Stimulated activated CD4-positive, alpha-beta T cell treated with anti-CD3 and anti-CD28 coated beads, Interleukin-4, amount 100 ng/mL, for 4 hours (primary cell): ENCODE measurements at regions not wholly inside any gene's neighbourhood (a gene's known extent, or its start where the extent isn't known, plus 50 kb on each side); places are given as distances from the start of the nearest gene placed in this dataset.
"Not testable (repeated sequence)": the region's sequence is repeated elsewhere in the genome, so short reads cannot be mapped to it uniquely, and the experiment has no call there.

Experiments
- DNase-seq, 2 experiments: peaks; one replicate each; pipeline ENCODE4 v3.0.0-alpha.2; 2020

DNA sequence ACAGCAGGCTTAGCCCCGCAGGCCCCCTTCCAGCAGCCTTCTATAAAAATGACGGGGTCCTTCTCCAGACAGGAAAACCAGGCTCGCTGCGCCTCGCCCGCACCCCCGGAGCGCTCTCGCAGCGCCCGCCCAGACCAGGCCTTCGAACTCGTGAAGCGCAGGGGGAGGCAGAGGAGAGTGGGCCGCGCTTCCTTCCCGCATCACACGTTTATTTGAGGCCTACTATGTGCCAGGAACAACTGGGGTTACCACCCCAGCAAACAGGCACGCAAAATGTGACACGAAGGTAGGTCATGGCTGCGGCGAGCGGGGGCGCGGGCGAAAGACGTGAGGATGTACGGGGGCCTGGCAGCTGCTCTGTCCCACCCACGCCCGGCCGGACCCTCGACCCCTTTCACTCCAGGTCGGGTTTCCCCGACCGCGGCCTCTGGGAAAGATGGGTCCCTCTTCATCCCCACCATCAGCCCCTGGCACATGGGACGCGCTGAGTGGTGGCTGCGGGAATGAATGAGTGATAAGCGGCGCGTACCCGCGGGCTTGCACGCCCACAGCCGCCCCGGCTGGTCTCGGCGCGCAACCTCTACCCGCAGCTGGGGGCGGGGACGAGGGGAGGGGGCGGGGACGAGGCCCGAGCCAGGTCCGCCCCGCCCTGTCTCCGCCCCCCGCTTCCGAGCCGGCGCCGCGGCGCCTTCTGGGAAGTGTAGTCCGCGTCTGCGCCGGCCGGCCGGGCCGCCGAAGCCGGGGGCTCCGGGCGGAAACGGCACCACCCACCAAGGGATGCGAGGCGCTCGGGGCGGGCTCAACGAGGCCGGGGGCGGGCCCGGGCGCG lies 59.1 kb downstream of the ZNF467 start:
- peak; percentile 94 to 97 for DNase-seq

DNA sequence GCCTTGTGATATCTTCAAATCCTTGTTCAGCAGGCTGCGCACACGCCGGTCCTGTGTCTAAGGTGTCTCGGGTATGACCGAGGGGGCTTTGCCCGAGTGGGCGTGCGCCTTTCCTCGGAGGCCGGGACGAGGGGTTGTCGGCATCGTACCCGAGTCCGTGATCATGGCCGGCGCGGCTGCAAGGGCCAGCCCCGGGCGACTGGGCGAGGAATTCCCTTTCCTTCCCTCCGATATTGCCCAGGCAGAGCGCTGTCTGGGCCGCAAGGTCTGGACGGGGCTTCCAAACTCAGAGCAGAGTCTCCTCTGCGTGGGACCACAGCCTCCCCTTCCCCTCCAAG lies 59.7 kb downstream of the ZNF467 start:
- no peak for DNase-seq

GRCh38 chr7:149713061-149713730 lies 60.2 kb downstream of the ZNF467 start:
- DNase-seq, result no peak

GRCh38 chr7:149708026-149708425 lies 65.4 kb downstream of the ZNF467 start:
- no peak for DNase-seq

DNA sequence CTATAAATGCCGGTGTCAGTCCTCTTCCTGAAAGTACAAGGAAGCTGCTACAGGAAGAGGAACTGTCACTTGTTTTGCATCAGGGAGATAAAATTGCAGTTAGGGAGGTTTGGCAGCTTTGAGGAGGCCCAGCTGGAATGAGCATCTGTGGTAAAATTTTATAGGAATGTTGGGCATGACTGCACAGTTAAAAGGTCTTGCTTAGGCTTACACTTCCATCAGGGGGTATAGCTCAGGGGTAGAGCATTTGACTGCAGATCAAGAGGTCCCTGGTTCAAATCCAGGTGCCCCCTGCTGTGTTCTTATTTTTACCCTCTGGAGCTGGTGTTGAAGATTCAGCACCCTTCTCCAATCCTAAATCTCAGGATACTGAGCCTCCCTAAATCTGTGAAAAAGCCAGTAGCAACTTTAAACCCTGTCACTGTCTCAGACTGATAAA lies 65.9 kb downstream of the ZNF467 start:
- no peak for DNase-seq

- DNase-seq, result no peak
Measured at GRCh38 chr7:149706398-149706797, 67.0 kb downstream of the ZNF467 start.

- no peak for DNase-seq
Measured at GRCh38 chr7:149704507-149704906, 68.9 kb downstream of the ZNF467 start.

- no peak for DNase-seq
Measured at GRCh38 chr7:149703044-149703650, 70.2 kb downstream of the ZNF467 start.

DNA sequence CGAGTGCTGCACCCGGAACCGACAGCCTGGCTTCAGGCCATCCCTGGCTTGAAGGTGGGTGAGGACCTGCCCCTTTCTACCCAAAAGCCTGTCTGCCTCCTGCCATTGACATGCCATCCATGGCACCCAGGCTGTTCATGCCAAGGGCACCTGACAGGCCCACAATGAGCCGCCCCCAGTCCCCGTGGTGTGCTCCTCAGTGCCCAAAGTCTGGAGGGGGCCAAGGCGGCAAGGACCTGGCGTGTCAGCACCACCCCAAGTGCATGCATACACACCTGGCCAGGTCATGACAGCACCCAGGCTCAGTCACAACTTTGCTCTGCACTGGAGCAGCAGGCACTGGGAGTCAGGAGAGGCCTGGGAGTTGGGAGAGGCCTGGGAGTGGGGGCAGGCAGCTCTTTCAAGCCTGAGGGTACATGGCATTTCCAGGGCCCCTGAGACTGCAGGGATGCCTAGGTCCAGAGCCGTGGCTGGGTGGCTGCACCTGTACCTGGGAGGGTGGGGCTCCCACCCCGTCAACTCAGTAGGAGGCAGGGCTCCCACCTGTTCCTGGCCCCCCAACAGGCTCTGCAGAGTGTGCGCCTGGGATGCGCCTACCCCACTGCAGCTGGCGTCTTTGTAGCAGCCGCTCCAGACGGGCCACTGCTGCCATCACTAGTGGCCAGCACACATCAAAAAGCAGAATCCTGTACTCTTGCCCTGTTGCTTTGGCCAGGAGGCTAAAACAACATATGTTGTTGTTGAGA lies 71.7 kb downstream of the ZNF467 start:
- DNase-seq, result no peak

DNA sequence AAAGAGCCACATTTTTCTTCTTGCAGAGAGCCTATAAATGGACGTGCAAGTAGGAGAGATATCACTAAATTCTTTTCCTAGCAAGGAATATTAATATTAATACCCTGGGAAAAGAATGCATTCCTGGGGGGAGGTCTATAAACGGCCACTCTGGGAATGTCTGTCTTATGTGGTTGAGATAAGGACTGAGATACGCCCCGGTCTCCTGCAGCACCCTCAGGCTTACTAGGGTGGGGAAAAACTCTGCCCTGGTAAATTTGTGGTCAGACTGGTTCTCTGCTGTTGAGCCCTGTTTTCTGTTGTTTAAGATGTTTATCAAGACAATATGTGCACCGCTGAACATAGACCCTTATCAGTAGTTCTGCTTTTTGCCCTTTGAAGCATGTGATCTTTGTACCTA lies 75.6 kb downstream of the ZNF467 start:
- DNase-seq, result not testable (repeated sequence)

DNA sequence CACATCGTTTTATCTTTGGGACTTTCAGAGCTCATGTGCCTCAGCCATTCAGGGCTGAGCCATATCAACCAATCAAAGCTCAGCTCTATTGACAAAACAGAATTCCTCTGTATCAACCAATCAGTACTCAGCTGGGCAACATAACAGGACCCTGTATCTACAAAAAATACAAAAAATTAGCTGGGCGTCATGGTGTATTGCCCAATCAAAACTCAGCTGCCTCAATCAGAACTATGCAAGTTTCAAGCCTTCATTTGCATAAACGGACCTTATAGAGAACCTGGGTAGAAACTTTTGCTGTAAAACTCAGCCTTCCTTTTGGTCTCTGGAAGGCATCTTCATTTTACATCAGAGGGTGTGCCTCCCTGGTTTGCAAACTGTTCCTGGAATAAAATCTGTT lies 77.1 kb downstream of the ZNF467 start:
- no peak for DNase-seq

DNA sequence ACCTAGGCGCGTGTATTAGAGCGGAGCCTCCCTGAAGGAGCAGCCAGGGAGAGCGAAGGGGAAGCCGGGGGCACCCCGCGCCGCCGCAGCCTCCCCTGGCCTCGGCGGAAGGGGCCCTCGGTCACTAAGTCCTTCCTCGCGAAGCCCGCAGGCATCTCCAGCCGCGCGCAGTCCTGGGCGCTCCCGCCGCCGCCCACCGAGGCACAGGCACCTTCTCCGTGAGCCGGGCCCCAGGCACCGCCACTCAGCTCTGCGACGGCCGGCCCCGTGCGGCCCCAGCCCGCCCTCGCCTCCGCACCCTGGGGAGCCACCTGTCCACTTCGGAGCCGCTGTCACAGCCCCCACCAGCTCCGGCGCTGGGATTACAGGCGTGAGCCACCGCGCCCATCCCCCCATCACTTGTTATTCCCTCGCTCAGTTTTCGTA lies 80.8 kb downstream of the ZNF467 start:
- no peak for DNase-seq

GRCh38 chr7:149692056-149692455 lies 81.3 kb downstream of the ZNF467 start:
- DNase-seq, result no peak

- DNase-seq, result no peak
Measured at GRCh38 chr7:149690688-149691446, 82.5 kb downstream of the ZNF467 start.

GRCh38 chr7:149689291-149689721 lies 84.1 kb downstream of the ZNF467 start:
- no peak for DNase-seq

DNA sequence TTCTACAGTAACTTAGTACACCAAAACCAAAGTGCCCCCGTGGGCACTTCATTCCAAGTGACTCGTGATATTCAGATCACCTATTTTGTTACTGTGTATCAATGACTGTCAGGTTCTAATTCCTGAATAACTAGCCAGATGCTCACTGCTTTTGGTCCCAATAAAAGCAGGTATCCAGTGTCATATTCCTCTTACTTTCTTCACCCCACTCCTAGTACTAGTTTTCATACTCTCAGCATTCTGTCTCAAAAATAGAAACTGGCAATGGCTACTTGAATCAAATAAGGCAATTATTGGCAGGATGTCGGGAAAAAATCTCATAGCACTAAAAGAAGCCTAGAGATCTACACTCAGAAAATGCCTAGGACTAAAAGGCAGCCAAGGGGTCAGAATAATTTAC lies 84.6 kb downstream of the ZNF467 start:
- no peak for DNase-seq

- DNase-seq, result not testable (repeated sequence)
Measured at GRCh38 chr7:149687820-149688219, 85.6 kb downstream of the ZNF467 start.

- DNase-seq, result no peak
Measured at GRCh38 chr7:149686449-149686848, 86.9 kb downstream of the ZNF467 start.

- no peak for DNase-seq
Measured at GRCh38 chr7:149686011-149686410, 87.4 kb downstream of the ZNF467 start.

DNA sequence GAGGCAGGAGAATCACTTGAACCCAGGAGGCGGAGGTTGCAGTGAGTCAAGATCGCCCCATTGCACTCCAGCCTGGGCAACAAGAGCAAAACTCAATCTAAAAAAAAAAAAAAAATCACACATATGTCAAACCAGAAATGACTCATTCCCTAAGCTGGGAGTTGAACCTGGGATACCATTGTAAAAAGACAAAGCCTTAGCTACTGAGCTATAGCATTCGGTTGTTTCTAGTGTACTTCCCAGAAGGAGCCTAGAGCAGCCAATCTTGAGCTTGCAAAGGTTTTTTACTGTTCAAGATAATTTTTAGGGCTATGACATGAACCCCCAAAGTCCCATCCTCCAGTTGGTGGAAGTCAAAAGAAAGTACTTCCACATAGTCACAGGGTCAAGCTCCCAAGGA lies 87.9 kb downstream of the ZNF467 start:
- DNase-seq, result no peak

DNA sequence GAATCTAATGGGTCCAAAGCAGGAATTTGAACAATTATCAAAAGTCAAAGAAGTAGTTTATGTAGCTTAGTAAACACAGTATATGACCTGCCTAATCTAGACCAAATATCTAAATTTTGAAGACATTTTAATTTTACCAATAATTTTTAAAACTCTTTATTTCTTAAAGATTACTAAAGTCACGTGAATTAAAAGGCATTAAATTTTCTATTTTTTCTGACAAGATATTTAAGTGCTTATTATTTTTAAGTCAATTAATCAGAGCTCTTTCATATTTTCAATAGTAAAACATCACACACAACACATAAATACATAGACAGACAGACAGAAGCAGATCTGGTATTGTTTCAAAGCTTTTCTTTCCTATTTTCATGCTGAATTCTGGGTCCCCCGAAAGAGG lies 89.5 kb downstream of the ZNF467 start:
- DNase-seq, result no peak

DNA sequence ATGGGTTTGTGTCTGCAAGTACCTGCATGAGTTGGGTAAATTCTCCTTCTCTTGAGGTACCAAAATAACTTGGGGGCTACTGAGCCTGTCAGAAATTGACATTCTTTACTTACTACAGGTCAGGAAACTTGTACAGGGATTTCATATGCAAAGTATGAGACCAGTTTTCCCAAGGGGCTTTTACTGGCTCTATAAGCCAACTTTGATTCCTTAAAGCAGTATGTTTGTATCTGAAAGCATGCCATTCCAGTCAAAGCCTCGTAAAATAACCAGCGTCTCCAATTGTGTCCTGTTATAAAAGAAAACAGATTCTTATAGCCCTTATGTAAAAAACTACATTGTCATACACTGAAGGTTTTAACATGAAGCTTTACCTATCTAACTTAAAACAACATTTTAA lies 90.2 kb downstream of the ZNF467 start:
- no peak for DNase-seq

DNA sequence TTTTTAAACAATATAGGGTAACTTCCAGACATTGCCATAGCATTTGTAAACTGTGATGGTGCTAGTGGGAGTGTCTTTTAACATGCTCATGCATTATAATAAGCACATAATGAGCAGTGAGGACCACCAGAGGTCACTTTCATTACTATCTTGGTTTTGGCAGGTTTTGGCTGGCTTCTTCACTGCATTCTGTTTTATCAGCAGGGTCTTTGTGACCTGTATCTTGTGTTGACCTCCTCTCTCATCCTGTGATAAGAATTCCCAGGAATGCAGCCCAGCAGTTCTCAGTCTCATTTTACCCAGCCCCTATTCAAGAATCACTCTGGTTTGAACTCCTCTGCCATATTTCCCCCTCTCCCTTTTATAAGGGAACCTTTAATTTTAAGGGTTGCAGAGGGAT lies 91.3 kb downstream of the ZNF467 start:
- no peak for DNase-seq
